PC-3 (cell line): ENCODE measurements at regions not wholly inside any gene's neighbourhood (a gene's known extent, or its start where the extent isn't known, plus 50 kb on each side); places are given as distances from the start of the nearest gene placed in this dataset.

Source experiments
- ATAC-seq: fragments of 200-7000 bp; cut with Tn5 transposase; 2 replicates; pipeline ENCODE4 v1.9.1; 2020; ENCODE audit warnings: mild to moderate bottlenecking, moderate library complexity
- BruUV-seq: library from RNA; stranded (reverse); fragments of 400-500 nt; replicated peaks from 2 replicates; lab custom pipeline; 2021; lab: Mats Ljungman, UMichigan
- CTCF ChIA-PET: fragments of 300-600 bp; sonication (Branson Sonifier 250); formaldehyde crosslinking; loops from one replicate; lab custom pipeline; 2022; ENCODE audit warnings: antibody characterized with exemption; lab: Charles Lee
- POLR2A ChIA-PET: fragments of 300-600 bp; sonication (Branson Sonifier 250); formaldehyde crosslinking; loops from one replicate; lab custom pipeline; 2022; ENCODE audit warnings: antibody characterized with exemption; ENCODE audit not compliant: unreplicated experiment; lab: Charles Lee
- DNase-seq: peaks from one replicate; pipeline ENCODE4 v3.0.0-alpha.2; 2015
- H2AFZ ChIP-seq: fragments of 300-600 bp; sonication (generic); 2 replicates; pipeline ENCODE4 v1.6.0; 2016; ENCODE audit warnings: antibody characterized with exemption, low read length
- H3F3A ChIP-seq: fragments of 300-600 bp; sonication (generic); one replicate; pipeline ENCODE4 v1.6.0; 2017; ENCODE audit warnings: antibody characterized with exemption, low read length, control low read depth, mild to moderate bottlenecking; ENCODE audit not compliant: unreplicated experiment
- H3K27ac ChIP-seq: fragments of 300-600 bp; sonication (generic); 2 replicates; pipeline ENCODE4 v1.5.1; 2016; ENCODE audit warnings: mild to moderate bottlenecking, low read length
- H3K27me3 ChIP-seq: fragments of 300-600 bp; sonication (generic); 2 replicates; pipeline ENCODE4 v1.6.1; 2016; ENCODE audit warnings: low read length, mixed read lengths
- H3K36me3 ChIP-seq: fragments of 300-600 bp; sonication (generic); 2 replicates; pipeline ENCODE4 v1.6.1; 2016; ENCODE audit warnings: low read depth, mixed run types, low read length, mixed read lengths
- H3K4me1 ChIP-seq: fragments of 300-600 bp; sonication (generic); 2 replicates; pipeline ENCODE4 v1.5.1; 2016; ENCODE audit warnings: low read length; ENCODE audit not compliant: insufficient read depth
- H3K4me2 ChIP-seq: fragments of 300-600 bp; sonication (generic); 2 replicates; pipeline ENCODE4 v1.6.0; 2016; ENCODE audit warnings: low read length
- H3K4me3 ChIP-seq: fragments of 300-600 bp; sonication (generic); 2 replicates; pipeline ENCODE4 v1.5.1; 2016; ENCODE audit warnings: mild to moderate bottlenecking, low read length, mixed read lengths
- H3K79me2 ChIP-seq: fragments of 300-600 bp; sonication (generic); 2 replicates; pipeline ENCODE4 v1.6.1; 2017; ENCODE audit warnings: low read length, mixed read lengths
- H3K9ac ChIP-seq: fragments of 300-600 bp; sonication (generic); 2 replicates; pipeline ENCODE4 v1.6.0; 2016; ENCODE audit warnings: mild to moderate bottlenecking, low read length
- H3K9me2 ChIP-seq: fragments of 300-600 bp; sonication (generic); replicated peaks from 2 replicates; pipeline ENCODE4 v1.6.1; 2016; ENCODE audit warnings: mixed run types, low read length, mixed read lengths
- H3K9me3 ChIP-seq: fragments of 300-600 bp; sonication (generic); 2 replicates; pipeline ENCODE4 v1.6.1; 2016; ENCODE audit warnings: low read length, mixed read lengths
- H4K20me1 ChIP-seq: fragments of 300-600 bp; sonication (generic); 2 replicates; pipeline ENCODE4 v1.6.1; 2016; ENCODE audit warnings: low read length, mixed read lengths
- CTCF ChIP-seq: fragments of 300-600 bp; sonication (generic); conservative IDR thresholded peaks from 2 replicates; pipeline ENCODE4 v1.5.1; 2017; ENCODE audit warnings: antibody characterized with exemption, low read depth, mild to moderate bottlenecking, low read length
- EZH2 ChIP-seq: fragments of 300-600 bp; sonication (generic); IDR thresholded peaks from one replicate; pipeline ENCODE4 v1.6.1; 2017; ENCODE audit warnings: antibody characterized with exemption, mild to moderate bottlenecking, low read length; ENCODE audit not compliant: unreplicated experiment
- EZH2phosphoT487 ChIP-seq: fragments of 300-600 bp; sonication (generic); IDR thresholded peaks from 2 replicates; pipeline ENCODE4 v1.6.1; 2018; ENCODE audit warnings: mild to moderate bottlenecking, antibody characterized with exemption, low read length, borderline replicate concordance
- intact Hi-C: fragments of 100-400 bp; cut with micrococcal nuclease; formaldehyde crosslinking; loops from 2 replicates; pipeline ENCODE4 v1.9.0; 2023

DNA sequence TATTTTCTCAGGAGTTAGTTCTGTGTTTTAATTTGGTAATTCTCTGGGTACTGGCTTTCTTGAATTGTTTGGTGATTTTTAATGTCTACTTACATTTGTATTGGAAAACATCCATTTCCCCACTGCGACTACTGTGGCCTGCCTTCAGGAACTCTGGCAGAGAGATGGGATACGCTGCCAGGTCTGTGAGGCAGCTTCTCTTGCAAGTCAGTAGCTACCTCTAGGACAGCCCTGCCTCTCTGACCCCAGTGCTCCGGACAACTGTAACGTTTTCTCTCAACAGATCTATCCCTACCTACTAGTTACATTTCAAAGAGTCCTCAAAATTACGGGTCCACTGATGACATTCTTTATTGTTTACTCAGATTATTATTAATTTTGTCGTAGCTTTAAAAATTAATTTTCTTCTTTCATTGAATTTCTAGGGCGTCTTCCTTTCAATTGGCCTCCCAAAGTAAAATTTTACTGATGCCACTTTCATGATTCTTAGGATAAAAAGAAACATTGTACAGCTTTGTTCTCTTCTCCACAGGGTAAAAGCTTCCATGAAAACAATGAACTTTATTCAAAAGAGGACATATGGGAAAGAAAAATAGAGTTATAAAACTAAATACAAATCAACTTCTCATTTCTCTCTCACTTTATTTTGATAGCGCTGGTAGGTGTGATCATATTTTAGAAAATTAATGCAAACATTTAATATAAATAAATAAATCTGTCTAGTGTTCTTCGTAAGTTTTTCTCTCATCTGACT, 123.2 kb upstream of the GOLGA8J start:
- no peaks in the 10 kb centered on the region for H3F3A ChIP-seq
- H3K4me2 ChIP-seq = no peak overlapping the region
- H3K4me3 ChIP-seq = no peak overlapping the region
- H3K27ac ChIP-seq = no peak overlapping the region
- no peaks in the 10 kb centered on the region for H3K36me3 ChIP-seq
- no peak overlapping the region for H3K9ac ChIP-seq
- intact Hi-C loops = loop anchor here (5.0 kb wide), 1 partner anchor 53 kb away; no protein-coding TSS in a partner anchor
- no peaks in the 10 kb centered on the region for H3K79me2 ChIP-seq
- ChIA-PET CTCF (no interaction called here), POLR2A (no interaction called here)
- no peak overlapping the region for H2AFZ ChIP-seq
- no peaks in the 10 kb centered on the region for H3K9me3 ChIP-seq
- no peak for ATAC-seq
- no peaks in the 10 kb centered on the region for H3K9me2 ChIP-seq
- TF ChIP-seq EZH2phosphoT487 = no peak
- no peak for TF ChIP-seq EZH2
- no peak for TF ChIP-seq CTCF
- no peaks in the 10 kb centered on the region for H3K27me3 ChIP-seq
- no peaks in the 10 kb centered on the region for H3K4me1 ChIP-seq
- H4K20me1 ChIP-seq = no peaks in the 10 kb centered on the region
- BruUV-seq = no TSS peak
- no peak for DNase-seq

- CTCF ChIA-PET = no interaction called here
- BruUV-seq = no TSS peak
- Histone ChIP-seq H3K79me2 (no peaks in the 10 kb centered on the region), H3K27me3 (no peaks in the 10 kb centered on the region), H3K4me1 (no peaks in the 10 kb centered on the region), H3F3A (no peaks in the 10 kb centered on the region), H3K9me2 (no peaks in the 10 kb centered on the region), H2AFZ (no peak overlapping the region), H3K27ac (no peak overlapping the region), H3K4me2 (no peak overlapping the region), H3K4me3 (no peak overlapping the region), H3K36me3 (no peaks in the 10 kb centered on the region), H4K20me1 (no peaks in the 10 kb centered on the region), H3K9me3 (no peaks in the 10 kb centered on the region), H3K9ac (no peak overlapping the region)
- TF ChIP-seq CTCF (no peak), EZH2 (no peak), EZH2phosphoT487 (no peak)
- POLR2A ChIA-PET = no interaction called here
- intact Hi-C loops = no loop called here
- DNase-seq = no peak
- ATAC-seq = no peak
These were observed 130.0 kb upstream of the TJP1 start for GRCh38 chr15:29952225-29952624.

DNA sequence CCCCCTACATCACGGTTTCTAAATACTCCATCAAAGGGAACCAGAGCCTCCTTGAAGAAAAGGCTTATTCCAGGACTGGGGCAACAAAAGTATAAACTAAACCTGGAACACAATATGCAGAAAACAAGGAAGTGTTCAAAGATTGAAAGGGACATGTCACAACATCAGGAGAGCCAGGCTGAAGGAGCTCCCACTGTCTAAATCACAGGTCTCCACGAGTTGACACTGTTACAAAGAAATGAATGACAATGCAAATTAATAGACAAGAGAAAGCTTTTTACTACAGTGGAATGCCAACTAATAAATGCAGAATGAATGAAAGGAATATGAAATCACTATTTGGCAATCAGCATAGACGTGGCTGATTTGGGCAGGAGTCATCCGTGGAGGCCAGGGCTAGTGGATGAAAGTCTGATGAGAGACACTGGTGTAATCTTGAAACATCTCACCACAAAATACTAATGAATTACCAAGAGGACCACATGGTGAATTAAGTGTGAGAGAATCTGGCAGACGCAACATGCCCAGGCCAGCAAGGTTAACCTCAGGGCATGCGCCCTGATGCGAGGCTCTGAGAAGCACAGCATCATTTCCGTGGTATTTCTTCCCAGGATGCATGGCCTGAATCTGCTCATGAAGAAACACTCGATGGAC, 123.8 kb upstream of the TJP1 start:
- ChIA-PET POLR2A (no interaction called here), CTCF (no interaction called here)
- Histone ChIP-seq H3F3A (no peaks in the 10 kb centered on the region), H3K79me2 (no peaks in the 10 kb centered on the region), H3K27ac (no peak overlapping the region), H3K4me1 (no peaks in the 10 kb centered on the region), H2AFZ (no peak overlapping the region), H3K9me3 (no peaks in the 10 kb centered on the region), H3K9ac (no peak overlapping the region), H3K36me3 (no peaks in the 10 kb centered on the region), H3K9me2 (no peaks in the 10 kb centered on the region), H4K20me1 (no peaks in the 10 kb centered on the region), H3K4me3 (no peak overlapping the region), H3K27me3 (no peaks in the 10 kb centered on the region), H3K4me2 (no peak overlapping the region)
- intact Hi-C loops = no loop called here
- DNase-seq (no peak), ATAC-seq (no peak)
- TF ChIP-seq CTCF (no peak), EZH2 (no peak), EZH2phosphoT487 (no peak)
- no TSS peak for BruUV-seq
